IMR-90 (cell line): ENCODE measurements at regions not wholly inside any gene's neighbourhood (a gene's known extent, or its start where the extent isn't known, plus 50 kb on each side); places are given as distances from the start of the nearest gene placed in this dataset.
A peak's percentile ranks its signal among the peaks of the same experiment; 100 is the strongest.

Experiments used
- ATAC-seq: fragments of 200-7000 bp; cut with Tn5 transposase; 2 replicates; pipeline ENCODE4 v1.9.1; 2020; ENCODE audit warnings: low read depth, mild to moderate bottlenecking, moderate library complexity
- BruUV-seq: library from RNA; stranded (reverse); fragments of 400-500 nt; replicated peaks from 2 replicates; lab custom pipeline; 2021; lab: Mats Ljungman, UMichigan
- CTCF ChIA-PET: fragments of 300-600 bp; formaldehyde crosslinking; extraction: SDS; loops from one replicate; lab custom pipeline; 2021; ENCODE audit warnings: antibody characterized with exemption; lab: Yijun Ruan, JAX
- POLR2A ChIA-PET: fragments of 300-600 bp; sonication (Branson Sonifier 250); formaldehyde crosslinking; loops from one replicate; lab custom pipeline; 2022; ENCODE audit warnings: antibody characterized with exemption; ENCODE audit not compliant: unreplicated experiment; lab: Charles Lee
- DNase-seq: peaks from one replicate; pipeline ENCODE4 v3.0.0; 2013
- H2AFZ ChIP-seq: replicated peaks from 2 replicates; pipeline ENCODE3; 2013; ENCODE audit warnings: low read length, mild to moderate bottlenecking; ENCODE audit not compliant: poor library complexity
- H2AK5ac ChIP-seq: 2 replicates; pipeline ENCODE4 v1.6.1; 2013; ENCODE audit warnings: low read depth, low read length, inconsistent platforms
- H2AK9ac ChIP-seq: replicated peaks from 2 replicates; pipeline ENCODE3; 2013; ENCODE audit warnings: mild to moderate bottlenecking, low read depth, low read length, moderate library complexity; ENCODE audit not compliant: poor library complexity
- H2BK120ac ChIP-seq: 2 replicates; pipeline ENCODE4 v1.6.1; 2013; ENCODE audit warnings: low read depth, low read length, inconsistent platforms
- H2BK15ac ChIP-seq: 3 replicates; pipeline ENCODE4 v1.6.1; 2013; ENCODE audit warnings: low read depth, low read length, inconsistent platforms
- H2BK20ac ChIP-seq: 2 replicates; pipeline ENCODE4 v1.6.1; 2013; ENCODE audit warnings: low read depth, mild to moderate bottlenecking, inconsistent platforms, low read length, moderate library complexity
- H2BK5ac ChIP-seq: 2 replicates; pipeline ENCODE4 v1.6.1; 2013; ENCODE audit warnings: mild to moderate bottlenecking, low read depth, low read length, inconsistent platforms; ENCODE audit not compliant: poor library complexity, severe bottlenecking
- H3K14ac ChIP-seq: replicated peaks from 2 replicates; pipeline ENCODE4 v1.6.1; 2013; ENCODE audit warnings: low read depth, low read length, inconsistent platforms
- H3K18ac ChIP-seq: 2 replicates; pipeline ENCODE4 v1.6.1; 2013; ENCODE audit warnings: low read depth, low read length, control low read depth
- H3K23ac ChIP-seq: 2 replicates; pipeline ENCODE4 v1.6.1; 2013; ENCODE audit warnings: low read depth, low read length, inconsistent platforms
- H3K27ac ChIP-seq: 2 replicates; pipeline ENCODE4 v1.5.1; 2013; ENCODE audit warnings: mild to moderate bottlenecking, control low read depth, low read length; ENCODE audit not compliant: insufficient read depth
- H3K27me3 ChIP-seq: 2 replicates; pipeline ENCODE4 v1.6.1; 2013; ENCODE audit warnings: low read length; ENCODE audit not compliant: control insufficient read depth, insufficient read depth
- H3K36me3 ChIP-seq: 2 replicates; pipeline ENCODE4 v1.6.1; 2013; ENCODE audit warnings: low read length, mixed read lengths; ENCODE audit not compliant: control insufficient read depth, insufficient read depth
- H3K4ac ChIP-seq: 2 replicates; pipeline ENCODE4 v1.6.1; 2013; ENCODE audit warnings: low read depth, low read length, inconsistent platforms
- H3K4me1 ChIP-seq: 2 replicates; pipeline ENCODE4 v1.6.1; 2013; ENCODE audit warnings: low read length, mixed read lengths; ENCODE audit not compliant: control insufficient read depth, insufficient read depth
- H3K4me2 ChIP-seq: 2 replicates; pipeline ENCODE4 v1.6.1; 2013; ENCODE audit warnings: low read depth, mild to moderate bottlenecking, control low read depth, low read length, moderate library complexity
- H3K4me3 ChIP-seq: 2 replicates; pipeline ENCODE4 v1.5.1; 2013; ENCODE audit warnings: low read depth, mild to moderate bottlenecking, control low read depth, low read length, moderate library complexity; ENCODE audit not compliant: insufficient read depth
- H3K56ac ChIP-seq: 2 replicates; pipeline ENCODE4 v1.6.1; 2013; ENCODE audit warnings: low read length, inconsistent platforms; ENCODE audit not compliant: insufficient read depth; ENCODE audit errors: extremely low read depth
- H3K79me1 ChIP-seq, 2 experiments: 2 replicates each; pipeline ENCODE4 v1.6.1; 2013; ENCODE audit warnings: low read length in 2 of 2, inconsistent platforms in 1 of 2, low read depth in 1 of 2
- H3K9ac ChIP-seq: 2 replicates; pipeline ENCODE4 v1.6.1; 2013; ENCODE audit warnings: low read depth, low read length, control low read depth
- H3K9me1 ChIP-seq: 2 replicates; pipeline ENCODE4 v1.6.1; 2013; ENCODE audit warnings: low read length, inconsistent platforms; ENCODE audit not compliant: insufficient read depth
- H3K9me3 ChIP-seq: 2 replicates; pipeline ENCODE4 v1.6.1; 2013; ENCODE audit warnings: low read length; ENCODE audit not compliant: control insufficient read depth, insufficient read depth
- H4K20me1 ChIP-seq: 2 replicates; pipeline ENCODE4 v1.6.1; 2013; ENCODE audit warnings: low read length, inconsistent platforms; ENCODE audit not compliant: insufficient read depth
- H4K5ac ChIP-seq: 2 replicates; pipeline ENCODE4 v1.6.1; 2013; ENCODE audit warnings: mild to moderate bottlenecking, low read depth, low read length, control low read depth
- H4K8ac ChIP-seq, 2 experiments: 2 replicates each; pipeline ENCODE4 v1.6.1; 2013; ENCODE audit warnings: low read depth in 2 of 2, low read length in 2 of 2, control low read depth in 1 of 2, inconsistent platforms in 1 of 2
- H4K91ac ChIP-seq: 2 replicates; pipeline ENCODE4 v1.6.1; 2013; ENCODE audit warnings: low read depth, low read length, inconsistent platforms; ENCODE audit not compliant: insufficient read depth
- BHLHE40 ChIP-seq: fragments of 150-350 bp; IDR thresholded peaks from 2 replicates; pipeline ENCODE4 v1.6.1; 2016; ENCODE audit warnings: mild to moderate bottlenecking, low read depth, low read length
- CEBPB ChIP-seq: IDR thresholded peaks from 2 replicates; pipeline ENCODE4 v1.6.1; 2012; ENCODE audit warnings: low read depth, low read length, improper control_type of control experiment
- CHD1 ChIP-seq: IDR thresholded peaks from 2 replicates; pipeline ENCODE4 v1.6.1; 2012; ENCODE audit warnings: low read depth, low read length, improper control_type of control experiment
- FOS ChIP-seq: fragments of 150-350 bp; IDR thresholded peaks from 2 replicates; pipeline ENCODE4 v1.6.1; 2016; ENCODE audit warnings: low read depth, low read length
- MAFK ChIP-seq: IDR thresholded peaks from 2 replicates; pipeline ENCODE4 v1.6.1; 2012; ENCODE audit warnings: low read depth, low read length, improper control_type of control experiment
- MAZ ChIP-seq: IDR thresholded peaks from 2 replicates; pipeline ENCODE4 v1.6.1; 2012; ENCODE audit warnings: low read depth, mild to moderate bottlenecking, low read length, improper control_type of control experiment, moderate library complexity, borderline replicate concordance
- MXI1 ChIP-seq: IDR thresholded peaks from 2 replicates; pipeline ENCODE4 v1.6.1; 2012; ENCODE audit warnings: low read depth, mild to moderate bottlenecking, low read length, moderate library complexity, borderline replicate concordance
- NFE2L2 ChIP-seq: fragments of 150-350 bp; IDR thresholded peaks from 2 replicates; pipeline ENCODE4 v1.6.1; 2016; ENCODE audit warnings: low read depth, mild to moderate bottlenecking, low read length
- POLR2A ChIP-seq: IDR thresholded peaks from 2 replicates; pipeline ENCODE4 v1.6.1; 2012; ENCODE audit warnings: mild to moderate bottlenecking, low read depth, low read length
- RAD21 ChIP-seq: IDR thresholded peaks from 2 replicates; pipeline ENCODE4 v1.6.1; 2012; ENCODE audit warnings: low read length, improper control_type of control experiment
- RCOR1 ChIP-seq: IDR thresholded peaks from 2 replicates; pipeline ENCODE4 v1.6.1; 2012; ENCODE audit warnings: mild to moderate bottlenecking, low read length, improper control_type of control experiment; ENCODE audit not compliant: insufficient replicate concordance
- RFX5 ChIP-seq: IDR thresholded peaks from 2 replicates; pipeline ENCODE4 v1.8.0; 2012; ENCODE audit warnings: low read depth, mild to moderate bottlenecking, low read length, moderate library complexity
- SMC3 ChIP-seq: fragments of 150-350 bp; IDR thresholded peaks from 2 replicates; pipeline ENCODE4 v1.6.1; 2016; ENCODE audit warnings: low read depth, mild to moderate bottlenecking, antibody characterized with exemption, low read length, moderate library complexity
- WGBS, 2 experiments: methylation state at CpG; one replicate each; pipeline versions ENCODE4 v1.1.5 to v1.1.7; 2013; ENCODE audit warnings: missing lambda C conversion rate in 2 of 2; ENCODE audit not compliant: insufficient read length in 1 of 2; ENCODE audit errors: extremely low coverage in 2 of 2; 5-methylcytosine and 5-hydroxymethylcytosine counted together
- dilution Hi-C: fragments of 300-500 bp; cut with HindIII; formaldehyde crosslinking; loops from one replicate; pipeline ENCODE4 v1.14.3; 2018; ENCODE audit warnings: low sequenced_read_pairs; ENCODE audit not compliant: unreplicated experiment
- in situ Hi-C: fragments of 300-500 bp; cut with MboI; formaldehyde crosslinking; loops from 3 replicates; pipeline ENCODE4 v1.14.3; 2019; ENCODE audit warnings: low sequenced_read_pairs, inconsistent platforms, mixed read lengths
- intact Hi-C: fragments of 100-400 bp; cut with micrococcal nuclease; formaldehyde crosslinking; loops from 2 replicates; pipeline ENCODE4 v1.10.0; 2022
- TF ChIP-seq, protein P1 (sequence below): fragments of 150-350 bp; IDR thresholded peaks from 2 replicates; pipeline ENCODE4 v1.6.1; 2017; ENCODE audit warnings: mild to moderate bottlenecking, antibody characterized with exemption, low read length, low read depth
- TF ChIP-seq, protein P2 (sequence below): fragments of 150-350 bp; IDR thresholded peaks from 2 replicates; pipeline ENCODE4 v1.6.1; 2016; ENCODE audit warnings: low read depth, mild to moderate bottlenecking, low read length, moderate library complexity, borderline replicate concordance
- TF ChIP-seq, protein P3 (sequence below): conservative IDR thresholded peaks from 2 replicates; pipeline ENCODE4 v1.5.1; 2012; ENCODE audit warnings: mild to moderate bottlenecking, low read depth, low read length, improper control_type of control experiment

DNA sequence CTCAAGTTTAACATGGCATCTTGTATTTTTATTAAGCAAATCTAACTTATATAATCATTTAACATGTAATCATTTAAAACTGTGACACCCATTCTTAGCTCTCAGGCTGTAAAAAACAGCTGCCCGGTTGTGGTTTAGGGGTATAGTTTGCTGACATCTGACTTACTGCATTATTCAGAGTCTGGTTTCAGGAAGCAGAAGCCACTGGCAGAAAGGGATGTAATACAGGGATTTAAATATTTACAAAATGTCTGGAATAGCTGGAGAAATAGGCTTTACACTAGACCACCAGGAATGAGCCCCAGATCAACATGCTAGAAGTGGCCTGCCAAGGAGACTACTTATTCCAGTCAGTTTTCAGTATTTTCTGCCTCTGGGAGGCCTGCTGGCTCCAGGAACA lies 421.1 kb downstream of the CD109 start:
- WGBS, 2 experiments = no CpG with 5 or more reads among the region's 1 CpG
- H3K56ac ChIP-seq = peak overlapping the region; percentile 50; the same call in 1 of the 2 replicates
- no TSS peak for BruUV-seq
- H3K9me3 ChIP-seq = no peaks in the 10 kb centered on the region
- CTCF ChIA-PET = interaction anchor here (0.6 to 1.1 kb wide), 3 partner anchors 51 to 1092 kb away, joined by 3 read pairs; no protein-coding TSS in a partner anchor
- peak overlapping the region; percentile 82; the same call in 1 of the 2 replicates for H3K23ac ChIP-seq
- H3K4me1 ChIP-seq = peaks cover 23% of the 10 kb centered on the region
- peak overlapping the region; percentile 67 to 79; a peak in 2 of 4 replicates for H4K8ac ChIP-seq
- H3K27ac ChIP-seq = peak overlapping the region; percentile 61; the same call in 1 of the 2 replicates
- intact Hi-C loops (loop anchor here (5.0 kb wide), 1 partner anchor 160 kb away; no protein-coding TSS in a partner anchor), in situ Hi-C loops (no loop called here), dilution Hi-C loops (no loop called here)
- peaks cover 10% of the 10 kb centered on the region for H3K9me1 ChIP-seq
- peak overlapping the region; percentile 57; the same call in 1 of the 2 replicates for H3K14ac ChIP-seq
- no peak for TF ChIP-seq NFE2L2
- TF ChIP-seq, protein P1, sequence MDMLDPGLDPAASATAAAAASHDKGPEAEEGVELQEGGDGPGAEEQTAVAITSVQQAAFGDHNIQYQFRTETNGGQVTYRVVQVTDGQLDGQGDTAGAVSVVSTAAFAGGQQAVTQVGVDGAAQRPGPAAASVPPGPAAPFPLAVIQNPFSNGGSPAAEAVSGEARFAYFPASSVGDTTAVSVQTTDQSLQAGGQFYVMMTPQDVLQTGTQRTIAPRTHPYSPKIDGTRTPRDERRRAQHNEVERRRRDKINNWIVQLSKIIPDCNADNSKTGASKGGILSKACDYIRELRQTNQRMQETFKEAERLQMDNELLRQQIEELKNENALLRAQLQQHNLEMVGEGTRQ = no peak
- no peak for TF ChIP-seq MXI1
- no peak for TF ChIP-seq BHLHE40
- no peak for TF ChIP-seq MAZ
- no peak for TF ChIP-seq MAFK
- TF ChIP-seq POLR2A = no peak
- TF ChIP-seq CHD1 = no peak
- TF ChIP-seq RFX5 = no peak
- no peak for TF ChIP-seq RAD21
- no peak for TF ChIP-seq RCOR1
- TF ChIP-seq, protein P2, sequence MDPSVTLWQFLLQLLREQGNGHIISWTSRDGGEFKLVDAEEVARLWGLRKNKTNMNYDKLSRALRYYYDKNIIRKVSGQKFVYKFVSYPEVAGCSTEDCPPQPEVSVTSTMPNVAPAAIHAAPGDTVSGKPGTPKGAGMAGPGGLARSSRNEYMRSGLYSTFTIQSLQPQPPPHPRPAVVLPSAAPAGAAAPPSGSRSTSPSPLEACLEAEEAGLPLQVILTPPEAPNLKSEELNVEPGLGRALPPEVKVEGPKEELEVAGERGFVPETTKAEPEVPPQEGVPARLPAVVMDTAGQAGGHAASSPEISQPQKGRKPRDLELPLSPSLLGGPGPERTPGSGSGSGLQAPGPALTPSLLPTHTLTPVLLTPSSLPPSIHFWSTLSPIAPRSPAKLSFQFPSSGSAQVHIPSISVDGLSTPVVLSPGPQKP = no peak
- no peak for TF ChIP-seq SMC3
- TF ChIP-seq CEBPB = no peak
- TF ChIP-seq FOS = no peak
- TF ChIP-seq, protein P3, sequence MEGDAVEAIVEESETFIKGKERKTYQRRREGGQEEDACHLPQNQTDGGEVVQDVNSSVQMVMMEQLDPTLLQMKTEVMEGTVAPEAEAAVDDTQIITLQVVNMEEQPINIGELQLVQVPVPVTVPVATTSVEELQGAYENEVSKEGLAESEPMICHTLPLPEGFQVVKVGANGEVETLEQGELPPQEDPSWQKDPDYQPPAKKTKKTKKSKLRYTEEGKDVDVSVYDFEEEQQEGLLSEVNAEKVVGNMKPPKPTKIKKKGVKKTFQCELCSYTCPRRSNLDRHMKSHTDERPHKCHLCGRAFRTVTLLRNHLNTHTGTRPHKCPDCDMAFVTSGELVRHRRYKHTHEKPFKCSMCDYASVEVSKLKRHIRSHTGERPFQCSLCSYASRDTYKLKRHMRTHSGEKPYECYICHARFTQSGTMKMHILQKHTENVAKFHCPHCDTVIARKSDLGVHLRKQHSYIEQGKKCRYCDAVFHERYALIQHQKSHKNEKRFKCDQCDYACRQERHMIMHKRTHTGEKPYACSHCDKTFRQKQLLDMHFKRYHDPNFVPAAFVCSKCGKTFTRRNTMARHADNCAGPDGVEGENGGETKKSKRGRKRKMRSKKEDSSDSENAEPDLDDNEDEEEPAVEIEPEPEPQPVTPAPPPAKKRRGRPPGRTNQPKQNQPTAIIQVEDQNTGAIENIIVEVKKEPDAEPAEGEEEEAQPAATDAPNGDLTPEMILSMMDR = no peak
- H3K4me2 ChIP-seq = no peak overlapping the region
- no peaks in the 10 kb centered on the region for H3K36me3 ChIP-seq
- DNase-seq (peak; percentile 76), ATAC-seq (peak; percentile 89)
- H3K9ac ChIP-seq = no peak overlapping the region
- H3K27me3 ChIP-seq = no peaks in the 10 kb centered on the region
- H3K4me3 ChIP-seq = no peak overlapping the region
- H2AK5ac ChIP-seq = peak overlapping the region; percentile 89; the same call in 1 of the 2 replicates
- H2BK20ac ChIP-seq = peak overlapping the region; percentile 86
- H3K4ac ChIP-seq = peak overlapping the region; percentile 89
- peak overlapping the region; percentile 94 for H2BK120ac ChIP-seq
- 0 out of 3 replicates have a peak overlapping the region, but pooled peaks have one; percentile 80 for H2BK15ac ChIP-seq
- H3K18ac ChIP-seq = peak overlapping the region; percentile 97; the same call in 1 of the 2 replicates
- no peak overlapping the region for H2AFZ ChIP-seq
- H4K91ac ChIP-seq = peak overlapping the region; percentile 90
- H2BK5ac ChIP-seq = peak overlapping the region; percentile 92
- H4K20me1 ChIP-seq = no peaks in the 10 kb centered on the region
- H3K79me1 ChIP-seq = no peaks in the 10 kb centered on the region
- POLR2A ChIA-PET = interaction anchor here (0.5 to 0.8 kb wide), 2 partner anchors 37 to 166 kb away, joined by 3 to 4 read pairs; no protein-coding TSS in a partner anchor
- no peak overlapping the region for H2AK9ac ChIP-seq
- H4K5ac ChIP-seq = peak overlapping the region; percentile 97; the same call in 1 of the 2 replicates
